IMR-90 (cell line): ENCODE measurements at regions not wholly inside any gene's neighbourhood (a gene's known extent, or its start where the extent isn't known, plus 50 kb on each side); places are given as distances from the start of the nearest gene placed in this dataset.

Source experiments
- BHLHE40 ChIP-seq: fragments of 150-350 bp; IDR thresholded peaks from 2 replicates; pipeline ENCODE4 v1.6.1; 2016; ENCODE audit warnings: mild to moderate bottlenecking, low read depth, low read length
- CEBPB ChIP-seq: IDR thresholded peaks from 2 replicates; pipeline ENCODE4 v1.6.1; 2012; ENCODE audit warnings: low read depth, low read length, improper control_type of control experiment
- ELK1 ChIP-seq: fragments of 150-350 bp; IDR thresholded peaks from 2 replicates; pipeline ENCODE4 v1.6.1; 2016; ENCODE audit warnings: low read depth, mild to moderate bottlenecking, low read length, moderate library complexity, borderline replicate concordance
- FOS ChIP-seq: fragments of 150-350 bp; IDR thresholded peaks from 2 replicates; pipeline ENCODE4 v1.6.1; 2016; ENCODE audit warnings: low read depth, low read length
- MAZ ChIP-seq: IDR thresholded peaks from 2 replicates; pipeline ENCODE4 v1.6.1; 2012; ENCODE audit warnings: low read depth, mild to moderate bottlenecking, low read length, improper control_type of control experiment, moderate library complexity, borderline replicate concordance
- POLR2A ChIP-seq: IDR thresholded peaks from 2 replicates; pipeline ENCODE4 v1.6.1; 2012; ENCODE audit warnings: mild to moderate bottlenecking, low read depth, low read length
- RAD21 ChIP-seq: IDR thresholded peaks from 2 replicates; pipeline ENCODE4 v1.6.1; 2012; ENCODE audit warnings: low read length, improper control_type of control experiment
- RCOR1 ChIP-seq: IDR thresholded peaks from 2 replicates; pipeline ENCODE4 v1.6.1; 2012; ENCODE audit warnings: mild to moderate bottlenecking, low read length, improper control_type of control experiment; ENCODE audit not compliant: insufficient replicate concordance
- RFX5 ChIP-seq: IDR thresholded peaks from 2 replicates; pipeline ENCODE4 v1.8.0; 2012; ENCODE audit warnings: low read depth, mild to moderate bottlenecking, low read length, moderate library complexity
- SMC3 ChIP-seq: fragments of 150-350 bp; IDR thresholded peaks from 2 replicates; pipeline ENCODE4 v1.6.1; 2016; ENCODE audit warnings: low read depth, mild to moderate bottlenecking, antibody characterized with exemption, low read length, moderate library complexity
- TF ChIP-seq, protein P1 (sequence below): conservative IDR thresholded peaks from 2 replicates; pipeline ENCODE4 v1.5.1; 2012; ENCODE audit warnings: mild to moderate bottlenecking, low read depth, low read length, improper control_type of control experiment
- TF ChIP-seq, protein P2 (sequence below): fragments of 150-350 bp; IDR thresholded peaks from 2 replicates; pipeline ENCODE4 v1.6.1; 2017; ENCODE audit warnings: mild to moderate bottlenecking, antibody characterized with exemption, low read length, low read depth

GRCh38 chrX:113157496-113157895, 316.9 kb upstream of the AMOT start:
- TF ChIP-seq BHLHE40, result no peak
- TF ChIP-seq, protein P1, sequence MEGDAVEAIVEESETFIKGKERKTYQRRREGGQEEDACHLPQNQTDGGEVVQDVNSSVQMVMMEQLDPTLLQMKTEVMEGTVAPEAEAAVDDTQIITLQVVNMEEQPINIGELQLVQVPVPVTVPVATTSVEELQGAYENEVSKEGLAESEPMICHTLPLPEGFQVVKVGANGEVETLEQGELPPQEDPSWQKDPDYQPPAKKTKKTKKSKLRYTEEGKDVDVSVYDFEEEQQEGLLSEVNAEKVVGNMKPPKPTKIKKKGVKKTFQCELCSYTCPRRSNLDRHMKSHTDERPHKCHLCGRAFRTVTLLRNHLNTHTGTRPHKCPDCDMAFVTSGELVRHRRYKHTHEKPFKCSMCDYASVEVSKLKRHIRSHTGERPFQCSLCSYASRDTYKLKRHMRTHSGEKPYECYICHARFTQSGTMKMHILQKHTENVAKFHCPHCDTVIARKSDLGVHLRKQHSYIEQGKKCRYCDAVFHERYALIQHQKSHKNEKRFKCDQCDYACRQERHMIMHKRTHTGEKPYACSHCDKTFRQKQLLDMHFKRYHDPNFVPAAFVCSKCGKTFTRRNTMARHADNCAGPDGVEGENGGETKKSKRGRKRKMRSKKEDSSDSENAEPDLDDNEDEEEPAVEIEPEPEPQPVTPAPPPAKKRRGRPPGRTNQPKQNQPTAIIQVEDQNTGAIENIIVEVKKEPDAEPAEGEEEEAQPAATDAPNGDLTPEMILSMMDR, result no peak
- no peak for TF ChIP-seq RCOR1
- no peak for TF ChIP-seq MAZ
- no peak for TF ChIP-seq POLR2A
- TF ChIP-seq CEBPB, result no peak
- TF ChIP-seq RAD21, result no peak
- TF ChIP-seq SMC3, result no peak
- TF ChIP-seq FOS, result no peak
- no peak for TF ChIP-seq ELK1
- TF ChIP-seq, protein P2, sequence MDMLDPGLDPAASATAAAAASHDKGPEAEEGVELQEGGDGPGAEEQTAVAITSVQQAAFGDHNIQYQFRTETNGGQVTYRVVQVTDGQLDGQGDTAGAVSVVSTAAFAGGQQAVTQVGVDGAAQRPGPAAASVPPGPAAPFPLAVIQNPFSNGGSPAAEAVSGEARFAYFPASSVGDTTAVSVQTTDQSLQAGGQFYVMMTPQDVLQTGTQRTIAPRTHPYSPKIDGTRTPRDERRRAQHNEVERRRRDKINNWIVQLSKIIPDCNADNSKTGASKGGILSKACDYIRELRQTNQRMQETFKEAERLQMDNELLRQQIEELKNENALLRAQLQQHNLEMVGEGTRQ, result no peak
- TF ChIP-seq RFX5, result no peak
